ENCODE measurements at regions not wholly inside any gene's neighbourhood (a gene's known extent, or its start where the extent isn't known, plus 50 kb on each side); places are given as distances from the start of the nearest gene placed in this dataset.

DNA sequence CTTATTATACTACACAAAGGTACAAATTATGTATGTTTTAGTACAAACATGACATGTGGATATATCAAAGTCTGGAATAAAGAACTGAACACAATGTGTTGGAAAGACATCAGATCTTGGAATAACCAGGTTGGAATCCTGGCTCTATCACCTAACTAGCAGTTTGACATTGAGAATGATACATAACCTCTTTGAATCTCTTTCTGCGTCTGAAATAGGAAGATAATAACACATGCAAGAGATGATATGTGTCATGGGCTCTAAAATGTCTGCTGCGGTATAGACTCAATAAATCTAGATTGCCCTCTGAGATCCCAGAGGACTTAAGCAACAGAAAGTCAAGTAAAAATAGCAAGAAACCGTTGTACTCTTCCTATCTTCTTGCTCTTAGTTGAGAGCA, 66.8 kb upstream of the CCN2 start:
- WGBS (ENCODE audit: extremely low coverage, insufficient read length, low lambda C conversion rate), result no CpG with 5 or more reads among the region's 3 CpGs

More for the DNA sequence above, 66.8 kb upstream of the CCN2 start:
- no peak for DNase-seq
- no peaks in the 10 kb centered on the region for H3K27me3 ChIP-seq (ENCODE audit: insufficient read depth, low read length)
- H3K56ac ChIP-seq (ENCODE audit: insufficient read length, low read depth, low read length), result no peak overlapping the region
- H4K5ac ChIP-seq (ENCODE audit: insufficient read length, low read depth, low read length), result no peak overlapping the region
- H3K23me2 ChIP-seq (ENCODE audit: insufficient read length, low read depth, low read length, poor library complexity, severe bottlenecking), result no peaks in the 10 kb centered on the region
- no peaks in the 10 kb centered on the region for H3K9me3 Mint-ChIP-seq
- no peak overlapping the region for H4K8ac ChIP-seq (replicated peaks; ENCODE audit: insufficient read length, low read depth, low read length)
- no peaks in the 10 kb centered on the region for H3K79me2 ChIP-seq (ENCODE audit: insufficient read depth, low read length)
- no peaks in the 10 kb centered on the region for H4K20me1 ChIP-seq (ENCODE audit: control insufficient read depth, insufficient read depth, insufficient read length)
- H3K36me3 Mint-ChIP-seq (ENCODE audit: insufficient read depth in 1 of 3, low read depth in 3 of 3), result no peaks in the 10 kb centered on the region
- H2BK5ac ChIP-seq (ENCODE audit: insufficient read length, low read length), result no peak overlapping the region
- H3K14ac ChIP-seq (ENCODE audit: insufficient read depth, low read length), result no peak overlapping the region
- H4K91ac ChIP-seq (ENCODE audit: insufficient read length, low read depth, low read length), result no peak overlapping the region
- no peak overlapping the region for H3K4me2 ChIP-seq (ENCODE audit: insufficient read depth, insufficient read length, low read length)
- H3K23ac ChIP-seq (ENCODE audit: insufficient read length, low read depth, low read length), result no peak overlapping the region
- no peak overlapping the region for H2BK12ac ChIP-seq (ENCODE audit: insufficient read length, low read depth, low read length)
- no peaks in the 10 kb centered on the region for H3K9me3 ChIP-seq (ENCODE audit: control insufficient read depth, low read depth, low read length)
- H3K4me3 Mint-ChIP-seq, result no peak overlapping the region
- no peak overlapping the region for H3K27ac ChIP-seq (ENCODE audit: insufficient read length, low read depth, low read length)
- H3K4me1 ChIP-seq (ENCODE audit: insufficient read depth, low read length), result no peaks in the 10 kb centered on the region
- no peak overlapping the region for H3K4ac ChIP-seq (ENCODE audit: low read depth, low read length)
- peaks cover 0 to 12% of the 10 kb centered on the region in 2 experiments for H3K4me1 Mint-ChIP-seq
- no peak overlapping the region for H3K9ac ChIP-seq (ENCODE audit: extremely low read depth, insufficient read length, low read length)
- no peak overlapping the region for H2BK15ac ChIP-seq (ENCODE audit: low read depth, low read length)
- H3T11ph ChIP-seq (ENCODE audit: low read length), result no peak overlapping the region
- H3K27me3 Mint-ChIP-seq (ENCODE audit: low read depth), result no peaks in the 10 kb centered on the region
- no peak overlapping the region for H2BK120ac ChIP-seq (ENCODE audit: low read depth, low read length, poor library complexity, severe bottlenecking)
- no peak overlapping the region for H3K27ac Mint-ChIP-seq
- H2BK20ac ChIP-seq (ENCODE audit: low read depth, low read length, poor library complexity, severe bottlenecking), result no peak overlapping the region
- H2AFZ ChIP-seq (ENCODE audit: low read length), result no peak overlapping the region
- H3K79me1 ChIP-seq (ENCODE audit: insufficient read depth, low read depth, low read length, poor library complexity, severe bottlenecking), result no peaks in the 10 kb centered on the region
- no peak overlapping the region for H2AK5ac ChIP-seq (ENCODE audit: insufficient read length, low read length)
- TF ChIP-seq, protein P1, sequence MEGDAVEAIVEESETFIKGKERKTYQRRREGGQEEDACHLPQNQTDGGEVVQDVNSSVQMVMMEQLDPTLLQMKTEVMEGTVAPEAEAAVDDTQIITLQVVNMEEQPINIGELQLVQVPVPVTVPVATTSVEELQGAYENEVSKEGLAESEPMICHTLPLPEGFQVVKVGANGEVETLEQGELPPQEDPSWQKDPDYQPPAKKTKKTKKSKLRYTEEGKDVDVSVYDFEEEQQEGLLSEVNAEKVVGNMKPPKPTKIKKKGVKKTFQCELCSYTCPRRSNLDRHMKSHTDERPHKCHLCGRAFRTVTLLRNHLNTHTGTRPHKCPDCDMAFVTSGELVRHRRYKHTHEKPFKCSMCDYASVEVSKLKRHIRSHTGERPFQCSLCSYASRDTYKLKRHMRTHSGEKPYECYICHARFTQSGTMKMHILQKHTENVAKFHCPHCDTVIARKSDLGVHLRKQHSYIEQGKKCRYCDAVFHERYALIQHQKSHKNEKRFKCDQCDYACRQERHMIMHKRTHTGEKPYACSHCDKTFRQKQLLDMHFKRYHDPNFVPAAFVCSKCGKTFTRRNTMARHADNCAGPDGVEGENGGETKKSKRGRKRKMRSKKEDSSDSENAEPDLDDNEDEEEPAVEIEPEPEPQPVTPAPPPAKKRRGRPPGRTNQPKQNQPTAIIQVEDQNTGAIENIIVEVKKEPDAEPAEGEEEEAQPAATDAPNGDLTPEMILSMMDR (conservative IDR thresholded peaks at IDR 0.05), result no peak
- H3K18ac ChIP-seq (ENCODE audit: insufficient read length, low read depth, low read length), result no peak overlapping the region
